Stimulated activated CD4-positive, alpha-beta T cell treated with anti-CD3 and anti-CD28 coated beads, Interleukin-2, amount 100 ng/mL, for 48 hours (primary cell): ENCODE measurements at regions not wholly inside any gene's neighbourhood (a gene's known extent, or its start where the extent isn't known, plus 50 kb on each side); places are given as distances from the start of the nearest gene placed in this dataset.

Experiments
- DNase-seq, 2 donors: peaks; one replicate each; pipeline ENCODE4 v3.0.0-alpha.2; 2020

DNA sequence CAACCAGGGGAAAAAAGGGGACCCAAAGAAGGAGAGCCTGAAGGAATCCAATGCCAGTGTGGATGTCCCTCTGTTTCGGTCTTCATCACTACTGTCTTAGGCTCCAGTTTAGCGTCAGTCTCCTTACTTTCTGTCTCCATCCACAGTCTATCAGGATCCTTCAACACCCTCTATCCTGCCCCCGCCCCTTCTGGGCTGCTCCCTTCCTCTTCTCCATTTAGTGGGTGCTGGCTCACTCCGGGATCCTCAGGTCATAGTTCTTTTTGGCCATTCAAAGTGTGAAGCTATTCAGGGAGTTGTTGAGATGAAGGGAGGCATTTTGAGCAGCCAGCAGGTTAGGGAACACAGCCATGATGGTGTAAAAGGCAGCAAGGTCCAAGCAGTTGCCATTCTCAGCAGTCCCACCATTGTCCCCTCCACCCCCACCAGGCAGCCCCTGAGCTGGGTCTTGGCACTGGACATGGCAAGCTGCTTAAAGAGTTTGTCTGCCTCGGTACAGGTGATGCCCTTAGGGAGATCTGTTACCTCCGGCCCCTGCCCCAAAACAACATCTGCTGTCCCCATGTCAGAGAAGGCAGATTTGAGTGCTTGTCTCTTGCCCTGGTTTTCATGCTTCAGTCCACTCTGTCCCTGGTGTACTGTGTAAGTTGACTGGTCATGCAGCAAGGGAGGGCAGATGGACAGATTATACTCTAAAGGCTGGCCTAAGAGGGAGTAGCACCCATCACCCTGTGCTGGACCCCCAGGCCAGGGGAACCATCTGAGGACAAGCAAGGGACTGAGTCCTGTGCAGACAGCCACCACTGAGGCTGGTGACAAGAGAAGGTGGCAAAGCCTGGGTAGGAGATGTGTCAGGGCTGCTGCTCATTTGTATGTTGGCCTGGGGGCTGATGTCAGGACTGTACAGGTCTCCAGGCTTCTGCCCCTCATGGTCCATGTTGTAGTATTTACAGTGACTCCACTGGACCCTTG lies 842.0 kb downstream of the HACE1 start:
- DNase-seq: no peak

DNA sequence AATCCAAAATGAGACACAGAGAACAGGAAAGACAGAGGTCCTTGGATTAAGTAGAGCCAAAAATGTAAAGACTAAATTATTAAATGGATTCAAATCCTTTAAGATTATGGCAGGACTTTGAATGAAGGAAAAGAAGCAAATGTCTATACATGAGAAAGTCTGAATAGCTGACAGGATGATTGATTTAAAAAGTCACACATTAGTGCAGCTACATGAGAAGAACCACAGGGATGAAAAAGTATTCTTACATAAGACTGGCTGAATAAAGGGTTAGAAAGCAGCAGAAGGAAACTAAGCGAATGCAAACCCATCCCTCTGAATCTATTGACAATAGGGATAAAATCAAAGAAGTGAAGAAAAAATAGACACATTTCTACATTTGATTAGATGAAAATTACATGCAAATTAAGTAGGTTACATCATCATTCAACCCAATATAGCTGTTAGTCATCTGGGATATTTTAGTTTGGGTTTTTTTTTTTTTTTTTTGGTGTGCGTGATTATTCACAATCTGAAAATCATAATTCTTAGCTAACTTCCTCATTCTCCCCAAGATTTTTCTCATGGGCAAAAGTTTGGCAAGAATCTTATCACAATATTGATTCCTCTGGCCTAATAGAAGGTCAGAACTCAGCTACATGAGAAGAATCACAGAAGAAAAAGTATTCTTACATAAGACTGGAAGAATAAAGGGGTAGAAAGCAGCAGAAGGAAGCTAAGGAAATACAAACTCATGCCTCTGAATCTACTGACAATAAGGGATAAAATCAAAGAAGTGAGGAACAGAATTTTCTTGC lies 845.4 kb downstream of the HACE1 start:
- no peak for DNase-seq

DNA sequence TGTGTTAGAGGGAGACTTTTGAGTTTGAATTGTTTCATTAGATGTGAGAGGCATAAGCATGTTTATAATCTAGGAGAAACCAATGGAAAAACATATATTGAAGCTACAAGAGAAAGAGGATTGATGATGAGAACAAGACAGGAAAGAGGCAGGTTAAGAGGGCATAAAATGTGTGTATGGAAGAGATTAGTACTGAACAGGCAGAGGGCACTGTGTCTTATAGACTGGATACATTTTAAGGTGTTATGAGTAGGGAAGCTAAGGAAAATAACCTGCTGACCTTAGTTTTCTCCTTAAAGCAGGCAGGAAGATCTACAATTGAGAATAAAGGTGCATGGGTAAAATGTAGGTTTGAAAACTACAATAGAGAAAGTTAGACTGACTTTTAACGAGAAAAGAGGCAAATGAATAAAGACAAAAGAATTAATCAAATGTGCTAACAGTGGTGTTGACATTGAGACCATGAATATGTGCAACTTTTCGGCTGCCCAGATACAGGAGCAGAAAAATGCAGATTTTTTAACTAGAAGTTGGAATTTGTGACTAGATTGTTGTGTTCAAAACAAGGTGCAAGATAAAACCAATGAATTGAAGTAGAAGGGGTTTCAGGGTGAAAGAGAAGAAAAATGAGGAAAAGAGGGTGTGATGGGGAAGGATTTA lies 846.3 kb downstream of the HACE1 start:
- no peak for DNase-seq

DNA sequence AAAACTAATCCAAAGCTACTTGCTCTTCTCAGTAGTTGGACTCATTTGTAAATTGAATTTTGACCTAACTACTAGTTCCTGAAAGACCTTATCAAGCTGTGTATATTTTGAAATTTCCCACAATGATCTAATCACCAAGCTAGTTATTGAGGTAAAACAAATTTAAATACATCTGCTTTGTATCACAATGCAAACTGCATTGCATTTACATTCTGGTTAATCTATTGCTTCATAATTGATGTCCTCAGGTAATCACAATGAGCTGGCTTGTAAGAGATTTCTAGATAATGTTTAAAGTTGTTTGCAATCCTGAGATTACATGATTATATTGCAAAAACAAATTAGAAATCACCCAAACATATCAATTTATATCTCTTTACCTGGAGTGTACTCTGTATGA lies 848.8 kb downstream of the HACE1 start:
- no peak for DNase-seq

DNA sequence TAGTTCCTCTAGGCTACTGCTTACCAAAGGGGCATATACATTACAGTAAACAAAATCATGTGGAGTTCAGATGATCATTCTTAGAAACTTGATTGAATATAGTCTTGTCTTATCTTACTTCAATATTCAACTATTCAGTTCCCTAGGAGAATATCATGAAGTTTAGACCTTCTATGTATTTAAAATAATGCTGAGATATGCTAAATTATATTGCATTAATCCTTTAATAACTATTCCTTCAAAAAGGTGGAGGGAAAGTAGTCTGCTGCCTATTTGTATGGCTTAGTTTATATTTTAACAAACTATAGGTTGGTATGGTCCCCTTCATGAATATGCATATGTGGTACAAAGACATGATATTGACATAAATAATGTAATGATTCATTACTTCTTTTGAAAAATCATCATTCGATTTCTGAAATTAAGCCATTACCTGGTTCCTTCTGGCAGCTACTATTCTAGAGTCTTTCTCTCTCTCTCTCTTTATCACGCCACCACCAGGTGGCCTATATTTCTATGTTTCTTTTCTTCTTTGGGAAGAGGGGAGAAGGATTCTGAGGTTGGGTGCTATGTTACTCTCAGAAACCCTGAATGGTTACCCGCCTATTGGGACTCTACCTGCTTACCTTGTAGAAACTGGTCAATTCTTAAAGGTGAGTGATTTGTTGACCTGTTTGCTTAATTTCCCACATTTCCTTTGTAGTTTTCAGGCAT lies 855.8 kb downstream of the HACE1 start:
- no peak for DNase-seq

DNA sequence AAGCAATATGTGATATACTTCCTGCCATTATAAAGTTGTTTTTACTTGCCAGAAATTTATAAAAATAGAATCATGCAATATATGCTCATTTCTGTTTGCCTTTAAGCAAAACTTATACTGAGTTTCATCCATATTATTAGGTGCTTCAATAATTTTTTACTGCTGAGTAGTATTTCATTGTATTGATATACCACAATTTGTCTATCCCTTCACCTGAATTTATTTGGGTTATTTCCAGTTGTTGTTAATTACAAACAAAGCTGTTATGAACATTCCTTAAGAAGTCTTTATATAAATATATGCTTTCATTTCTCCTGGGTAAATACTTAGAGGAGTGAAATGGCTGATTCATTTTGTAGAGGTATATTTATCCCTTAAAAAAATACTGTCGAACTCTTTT lies 864.1 kb downstream of the HACE1 start:
- no peak for DNase-seq

DNA sequence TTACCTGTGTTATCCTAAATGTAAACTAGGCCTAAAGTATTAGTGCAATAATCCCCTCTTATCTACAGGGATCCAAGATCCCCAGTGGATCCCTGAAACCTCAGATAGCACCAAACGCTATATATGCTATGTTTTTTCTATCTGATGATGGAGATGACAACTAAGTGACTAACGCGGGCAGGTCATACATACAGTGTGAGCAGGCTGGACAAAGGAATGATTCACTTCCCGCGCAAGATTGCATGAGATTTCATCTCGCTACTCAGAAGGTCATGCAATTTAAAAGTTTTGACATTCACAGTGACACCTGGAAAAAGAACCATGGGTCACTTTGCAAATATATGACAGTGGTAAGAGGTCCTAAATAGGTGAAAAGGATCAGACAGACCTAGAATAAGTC lies 875.9 kb downstream of the HACE1 start:
- DNase-seq: no peak

DNA sequence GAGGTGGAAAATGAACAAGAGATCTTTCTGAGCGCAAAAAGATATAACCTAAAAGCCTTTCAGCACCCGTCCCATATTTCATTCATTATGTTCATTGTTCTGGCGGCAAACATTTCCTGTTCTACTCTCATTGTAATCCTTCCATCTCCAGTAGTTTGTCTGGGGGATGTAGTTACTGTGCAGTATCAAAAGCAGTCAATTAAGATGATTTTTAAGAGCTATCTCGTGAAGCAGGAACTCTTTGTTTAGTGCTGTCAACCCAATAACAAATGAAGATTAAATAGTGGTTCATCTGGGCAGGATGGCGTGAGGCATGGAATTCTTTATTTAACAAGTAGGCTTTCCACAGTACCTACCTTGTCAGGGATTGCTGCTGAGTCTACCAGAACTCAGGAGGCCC lies 876.7 kb downstream of the HACE1 start:
- DNase-seq: no peak

DNA sequence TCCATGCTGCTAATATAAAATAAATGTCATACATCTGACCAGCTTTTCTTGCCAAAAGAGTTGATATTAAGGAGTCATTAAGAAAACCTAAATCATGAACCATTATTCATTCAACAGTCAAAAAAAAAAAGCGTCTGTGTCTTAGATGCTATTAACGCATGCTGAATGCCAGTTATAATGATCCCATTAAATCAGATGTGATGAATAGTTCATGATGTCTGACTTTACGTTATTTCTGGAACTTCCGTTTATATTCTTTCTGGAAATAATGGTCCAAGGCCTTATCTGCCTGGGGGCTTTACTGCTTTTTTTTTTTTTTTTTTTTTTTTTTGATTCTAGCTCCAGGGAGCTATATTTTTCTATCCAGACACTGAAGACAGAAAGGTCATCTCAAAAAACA lies 877.1 kb downstream of the HACE1 start:
- DNase-seq: no peak

DNA sequence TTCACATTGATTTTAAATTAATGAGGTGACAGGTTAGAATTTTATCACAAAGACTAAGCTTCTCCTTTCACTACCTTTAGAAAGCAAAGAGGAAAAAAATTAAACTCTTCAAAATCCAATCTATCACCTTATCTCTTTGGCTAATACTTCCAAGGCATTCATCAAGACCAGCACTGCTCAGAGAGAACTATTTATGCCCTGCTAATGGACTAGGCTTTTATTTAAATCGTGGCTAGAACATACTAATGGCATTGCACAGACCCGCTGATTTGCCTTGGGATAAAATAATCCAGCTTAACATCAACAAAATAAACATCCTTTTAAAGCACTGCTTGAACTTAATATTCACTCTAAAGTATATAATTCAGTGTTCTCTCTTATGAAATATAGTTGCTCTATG lies 880.4 kb downstream of the HACE1 start:
- DNase-seq: no peak

DNA sequence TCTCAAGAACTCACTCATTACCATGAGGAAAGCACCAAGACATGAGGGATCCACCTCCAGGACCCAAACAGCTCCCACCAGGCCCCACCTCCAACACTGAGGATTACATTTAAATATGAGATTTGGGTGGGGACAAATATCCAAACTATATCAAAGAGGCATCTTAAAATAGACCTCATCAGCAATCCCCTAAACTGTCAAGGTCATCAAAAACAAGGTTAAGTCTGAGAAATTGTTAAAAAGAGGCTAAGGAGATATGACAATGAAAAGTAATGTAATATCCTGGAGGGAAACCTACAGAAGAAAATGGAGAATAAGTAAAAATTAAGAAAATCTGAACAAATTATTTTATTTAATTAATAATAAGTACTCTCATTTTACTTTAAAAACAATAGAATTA lies 922.3 kb downstream of the HACE1 start:
- DNase-seq: no peak

DNA sequence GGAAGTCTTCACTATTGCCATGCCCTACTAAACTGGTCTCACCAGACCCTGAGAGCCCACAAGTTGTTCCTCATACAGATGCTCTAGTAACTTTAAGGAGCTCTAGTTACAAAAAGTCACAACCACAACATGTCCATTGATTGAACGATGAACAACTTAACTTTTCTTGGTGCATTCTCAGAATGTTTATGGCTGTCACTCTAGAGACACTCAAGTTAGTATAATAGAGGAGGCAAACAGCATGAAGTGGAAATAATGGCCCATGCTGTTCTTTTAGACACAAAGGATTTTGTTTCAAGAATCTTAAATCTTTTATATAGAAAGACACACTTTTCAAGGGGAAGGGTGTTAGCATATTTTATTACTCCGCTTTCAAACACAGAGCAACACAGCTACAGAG lies 934.4 kb downstream of the HACE1 start:
- DNase-seq: no peak

DNA sequence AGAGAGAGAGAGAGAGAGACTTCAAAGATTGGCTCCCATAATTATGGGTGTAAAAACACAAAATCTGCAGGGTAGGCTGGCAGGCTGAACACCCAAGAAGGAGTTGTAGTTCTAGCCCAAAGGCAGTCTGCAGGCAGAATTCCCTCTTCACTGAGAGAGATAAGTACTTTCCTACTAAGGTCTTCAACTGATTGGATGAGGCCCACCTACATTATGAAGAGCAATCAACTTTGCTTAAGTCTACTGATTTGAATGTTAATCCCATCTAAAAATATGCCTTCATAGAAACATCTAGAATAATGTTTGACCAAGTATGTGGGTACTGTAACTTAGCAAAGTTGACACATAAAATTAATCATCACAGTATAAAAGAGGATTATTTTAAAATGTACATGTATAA lies 949.7 kb downstream of the HACE1 start:
- DNase-seq: no peak

DNA sequence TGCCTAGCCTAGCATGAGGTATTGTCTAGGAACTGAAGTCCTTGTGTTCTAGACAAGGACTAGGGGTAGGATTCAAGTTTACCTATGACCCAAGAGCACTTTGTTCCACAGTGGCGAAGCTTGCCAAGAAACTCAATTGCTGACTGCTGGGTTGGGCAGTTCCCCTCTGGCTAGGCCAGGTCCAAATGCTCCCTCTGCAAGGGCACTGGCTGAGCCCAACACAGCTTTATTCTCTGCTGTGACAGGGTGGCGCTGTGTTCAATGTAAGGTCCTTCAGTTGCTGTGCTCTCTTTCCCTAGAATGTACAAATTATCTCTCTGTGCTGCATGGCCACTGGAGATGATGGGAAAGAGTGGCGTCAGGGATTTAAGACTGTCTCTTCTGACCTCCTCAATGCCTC lies 950.8 kb downstream of the HACE1 start:
- DNase-seq: no peak

DNA sequence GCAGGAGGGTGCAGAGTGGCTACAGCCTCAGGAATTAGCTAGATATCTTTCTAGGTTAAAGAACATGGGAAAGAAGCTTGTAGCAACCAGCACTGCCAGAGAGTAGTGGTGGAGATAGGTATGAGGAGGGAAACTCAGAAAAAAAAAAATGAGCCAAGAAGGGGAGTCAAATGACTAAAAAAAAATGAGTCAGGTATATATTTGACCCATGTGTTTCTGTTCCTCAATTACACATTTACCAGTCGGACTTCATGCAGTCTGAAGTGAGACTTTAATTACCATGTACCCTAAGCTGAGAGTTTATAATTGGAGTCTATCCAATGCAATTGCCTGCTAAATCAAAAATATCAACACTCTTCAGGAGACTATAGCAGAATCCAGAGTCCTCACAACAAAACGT lies 964.6 kb downstream of the HACE1 start:
- DNase-seq: no peak

DNA sequence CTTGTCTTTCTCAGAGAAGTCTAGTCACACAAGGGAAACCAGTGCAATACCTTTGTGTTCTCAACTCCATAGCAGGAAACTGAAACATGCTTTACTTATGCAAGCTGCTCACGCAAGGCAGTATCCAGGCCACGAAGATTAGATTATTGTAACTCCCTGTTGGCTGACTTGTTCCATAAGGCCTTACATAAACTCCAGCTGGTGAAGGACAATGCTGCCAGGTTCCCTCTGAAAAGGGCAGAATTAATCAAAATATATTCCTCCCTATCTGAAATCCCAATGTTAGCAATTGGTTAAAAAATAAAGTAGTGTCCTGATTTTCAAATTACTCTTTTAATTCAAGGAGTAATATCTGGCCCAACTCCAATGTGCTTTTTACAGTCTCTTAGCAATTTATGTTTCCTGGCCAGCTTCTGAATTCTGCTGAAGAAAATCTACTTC lies 966.6 kb downstream of the HACE1 start:
- no peak for DNase-seq

DNA sequence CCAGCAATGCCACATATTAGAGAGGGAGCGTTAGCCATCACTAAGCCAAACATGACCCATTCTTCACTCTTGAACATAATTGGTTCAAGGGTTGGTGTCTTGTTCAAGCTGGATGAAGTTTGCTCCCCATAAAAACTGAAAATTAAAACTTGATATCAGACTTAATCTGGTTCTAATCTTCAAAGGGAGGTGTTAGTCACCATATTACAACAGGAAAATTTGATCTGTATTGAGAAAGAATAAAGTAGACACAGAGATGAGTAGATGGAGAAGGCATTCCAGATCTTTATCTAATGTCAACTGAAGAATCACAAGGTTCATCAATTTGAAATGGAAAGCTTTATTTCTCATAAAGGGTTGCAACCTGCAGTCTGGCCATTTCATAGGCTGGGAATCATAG lies 972.8 kb downstream of the HACE1 start:
- no peak for DNase-seq

DNA sequence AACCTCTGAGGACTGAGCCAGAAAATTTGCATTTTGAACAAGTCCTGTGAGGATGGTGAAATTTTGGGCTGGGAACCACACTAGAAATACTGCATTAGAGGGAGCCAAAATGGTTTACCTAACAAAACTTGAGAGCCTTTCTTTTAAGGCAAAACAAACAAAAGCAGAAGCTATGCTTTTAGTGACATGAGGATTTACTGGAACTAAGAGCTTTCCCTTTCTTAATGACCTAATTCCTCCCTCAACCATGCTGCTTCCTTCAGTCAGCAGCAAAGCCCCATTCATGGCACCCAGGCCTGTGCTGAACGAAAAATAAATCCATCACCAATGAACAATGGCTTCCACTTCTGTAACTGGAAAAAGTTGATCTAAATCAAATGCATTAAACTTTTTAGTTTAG lies 974.3 kb downstream of the HACE1 start:
- DNase-seq: no peak

DNA sequence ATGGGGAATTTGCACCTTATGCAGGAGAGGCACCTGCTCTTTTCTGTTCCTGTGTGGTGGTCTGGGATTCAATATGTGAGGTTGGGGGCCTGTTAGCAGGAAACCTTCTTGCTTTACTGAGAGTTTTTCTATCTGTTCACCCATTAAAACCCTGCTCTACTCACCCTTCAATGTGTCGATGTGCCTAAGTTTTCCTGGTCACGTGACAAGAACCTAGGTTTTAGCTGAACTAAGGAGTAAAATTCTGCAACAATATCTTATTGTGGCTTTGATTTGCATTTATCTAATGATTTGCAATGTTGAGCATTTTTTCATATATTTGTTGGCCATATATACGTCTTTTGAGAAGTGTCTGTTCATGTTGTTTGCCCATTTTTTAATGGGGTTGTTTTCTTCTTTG lies 979.9 kb downstream of the HACE1 start:
- DNase-seq: no peak

DNA sequence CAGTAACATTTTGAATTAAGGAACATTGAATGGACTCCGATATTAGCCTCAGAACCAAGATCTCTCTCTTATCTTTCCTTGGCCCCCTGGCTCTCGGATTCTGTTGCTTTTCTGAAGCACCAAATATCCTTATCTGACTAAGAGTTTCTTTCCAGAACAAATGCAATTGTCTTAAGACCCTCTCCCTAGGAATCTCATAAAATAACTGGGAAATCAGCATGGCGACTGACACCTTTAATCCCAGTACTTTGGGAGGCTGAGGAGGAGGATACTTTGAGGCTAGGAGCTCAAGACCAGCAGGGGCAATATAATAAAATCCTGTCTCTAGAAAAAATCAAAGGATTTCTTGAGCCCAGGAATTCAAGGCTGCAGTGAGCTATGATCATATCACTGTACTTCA lies 984.5 kb downstream of the HACE1 start:
- no peak for DNase-seq

DNA sequence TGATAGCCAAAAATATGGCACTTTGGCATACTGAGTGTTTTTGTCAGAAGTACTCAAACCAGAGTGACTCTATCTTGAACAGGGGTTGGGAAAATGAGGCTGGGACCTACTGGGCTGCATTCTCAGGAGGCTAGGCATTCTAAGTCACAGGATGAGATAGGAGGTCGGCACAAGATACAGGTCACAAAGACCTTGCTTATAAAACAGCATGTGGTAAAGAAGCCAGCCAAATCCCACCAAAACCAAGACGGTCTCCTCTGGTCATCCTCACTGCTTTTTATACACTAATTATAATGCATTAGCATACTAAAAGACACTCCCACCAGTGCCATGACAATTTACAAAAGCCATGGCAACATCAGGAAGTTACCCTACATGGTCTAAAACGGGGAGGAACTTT lies 985.1 kb downstream of the HACE1 start:
- DNase-seq: no peak

DNA sequence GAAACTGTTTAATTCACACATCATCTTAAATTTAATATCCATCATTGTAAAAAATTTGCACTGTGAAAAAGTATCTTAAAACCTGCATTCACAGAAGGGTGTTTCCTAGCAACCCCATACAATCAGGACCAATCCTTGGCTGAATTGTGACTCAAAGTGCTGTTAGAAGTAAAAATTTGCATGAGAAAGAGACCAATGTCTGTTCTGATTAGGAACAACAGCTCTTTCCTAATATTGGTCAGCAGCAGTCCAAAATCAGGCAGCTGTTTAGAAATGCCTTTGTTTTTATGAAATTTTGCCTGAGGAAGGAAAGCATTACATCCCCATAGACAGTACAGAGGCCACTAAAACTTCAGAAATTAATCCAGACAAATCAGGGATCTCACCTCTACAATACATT lies 987.0 kb downstream of the HACE1 start:
- DNase-seq: no peak

DNA sequence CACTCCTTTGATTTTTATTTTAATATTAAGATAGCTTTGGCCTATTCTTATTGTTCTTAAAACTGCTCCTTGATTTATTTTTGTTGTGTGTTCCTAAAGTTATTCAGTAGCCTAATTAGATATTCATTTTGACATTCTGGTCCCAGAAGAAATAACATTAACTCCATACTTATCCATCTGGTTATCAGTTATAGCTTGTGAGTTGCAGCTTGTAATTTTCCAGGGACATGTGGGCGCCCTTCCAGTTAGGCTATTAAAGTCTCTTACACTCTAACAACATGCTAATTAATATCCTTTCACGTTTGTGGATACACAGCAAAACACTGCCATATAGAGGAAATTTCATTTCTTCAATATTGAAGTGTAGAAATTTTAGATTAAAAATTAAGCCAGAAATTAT lies 987.5 kb downstream of the HACE1 start:
- DNase-seq: no peak
